A549 (cell line): ENCODE measurements at regions not wholly inside any gene's neighbourhood (a gene's known extent, or its start where the extent isn't known, plus 50 kb on each side); places are given as distances from the start of the nearest gene placed in this dataset.

ENCODE experiments used
- ATAC-seq, 2 experiments: fragments of 200-7000 bp in 1 of 2; fragments of >200 bp in 1 of 2; cut with Nextera tagmentation in 1 of 2; cut with Tn5 transposase in 1 of 2; 3 replicates each; pipeline versions ENCODE4 v1.8.0 to v1.9.1; 2018 to 2020; ENCODE audit warnings: mild to moderate bottlenecking in 1 of 2, moderate library complexity in 1 of 2
- CTCF ChIA-PET: fragments of 300-600 bp; sonication (Branson Sonifier 250); formaldehyde crosslinking; extraction: SDS; loops from one replicate; lab custom pipeline; 2021; ENCODE audit warnings: antibody characterized with exemption, inconsistent platforms; lab: Yijun Ruan, JAX
- POLR2A ChIA-PET: fragments of 350-600 bp; formaldehyde crosslinking; extraction: SDS; loops from one replicate; lab custom pipeline; 2021; ENCODE audit warnings: antibody characterized with exemption, inconsistent platforms; lab: Yijun Ruan, JAX
- DNase-seq, 2 experiments: peaks; one replicate each; pipeline versions ENCODE4 v3.0.0 to v3.0.0-alpha.2; 2011 to 2016; ENCODE audit warnings: low read depth in 1 of 2, low spot score in 1 of 2
- FAIRE-seq: peaks from 2 replicates; lab custom pipeline; 2011; peaks lifted over from hg19 to GRCh38; lab: Jason Lieb, UNC
- H3K27ac ChIP-seq, 2 experiments: fragments of >200 bp; sonication (Bioruptor Twin); formaldehyde crosslinking; 3 replicates each; pipeline ENCODE4 v1.5.1; 2016 to 2017
- H3K4me1 ChIP-seq: fragments of >200 bp; sonication (Bioruptor Twin); formaldehyde crosslinking; 3 replicates; pipeline ENCODE4 v1.6.1; 2016
- H3K4me2 ChIP-seq: fragments of >200 bp; sonication (Bioruptor Twin); formaldehyde crosslinking; 3 replicates; pipeline ENCODE4 v1.6.1; 2016
- H3K4me3 ChIP-seq: fragments of >200 bp; sonication (Bioruptor Twin); formaldehyde crosslinking; 3 replicates; pipeline ENCODE4 v1.5.1; 2016
- H3K9me3 ChIP-seq: fragments of >200 bp; sonication (Bioruptor Twin); formaldehyde crosslinking; 3 replicates; pipeline ENCODE4 v1.6.1; 2016
- BCL3 ChIP-seq: fragments of >200 bp; sonication (Bioruptor Twin); formaldehyde crosslinking; IDR thresholded peaks from 3 replicates; pipeline ENCODE4 v1.6.1; 2016
- CBX2 ChIP-seq: fragments of 200-600 bp; sonication (generic); IDR thresholded peaks from 2 replicates; pipeline ENCODE4 v1.6.1; 2016; ENCODE audit warnings: low read depth, mild to moderate bottlenecking, borderline replicate concordance
- CBX8 ChIP-seq: fragments of 200-600 bp; sonication (generic); IDR thresholded peaks from 2 replicates; pipeline ENCODE4 v1.6.1; 2016
- FOSL2 ChIP-seq, 2 experiments: fragments of 450-650 bp in 1 of 2; fragments of >200 bp in 1 of 2; sonication (Bioruptor Twin) in 1 of 2; formaldehyde crosslinking; IDR thresholded peaks; 2 replicates each; pipeline versions ENCODE4 v1.5.0 to v1.6.1; 2016 to 2020; ENCODE audit warnings: mild to moderate bottlenecking in 1 of 2, moderate library complexity in 1 of 2
- FOXS1 ChIP-seq: fragments of 250-450 bp; sonication (Bioruptor Pico); IDR thresholded peaks from 2 replicates; pipeline ENCODE4 v1.5.0; 2020; ENCODE audit warnings: mild to moderate bottlenecking, moderate library complexity
- GATA3 ChIP-seq: IDR thresholded peaks from 2 replicates; pipeline ENCODE4 v1.6.1; 2012; ENCODE audit warnings: borderline replicate concordance
- HES2 ChIP-seq: fragments of >200 bp; sonication (Bioruptor Twin); formaldehyde crosslinking; IDR thresholded peaks from 2 replicates; pipeline ENCODE4 v1.6.1; 2016
- HOXA7 ChIP-seq: fragments of 250-450 bp; sonication (Bioruptor Pico); IDR thresholded peaks from 2 replicates; pipeline ENCODE4 v1.5.0; 2020; ENCODE audit warnings: mild to moderate bottlenecking, moderate library complexity
- MAFK ChIP-seq: fragments of 450-650 bp; IDR thresholded peaks from 2 replicates; pipeline ENCODE4 v1.6.1; 2014; ENCODE audit not compliant: partially characterized antibody
- MAX ChIP-seq: IDR thresholded peaks from 2 replicates; pipeline ENCODE4 v1.6.1; 2012
- MYC ChIP-seq: IDR thresholded peaks from 2 replicates; pipeline ENCODE4 v1.6.1; 2012; ENCODE audit warnings: mild to moderate bottlenecking, inconsistent platforms, low read length, improper control_type of control experiment, borderline replicate concordance
- NFE2L2 ChIP-seq: fragments of 150-350 bp; conservative IDR thresholded peaks from 2 replicates; pipeline ENCODE4 v1.6.1; 2014; ENCODE audit warnings: low read length
- NR3C1 ChIP-seq: fragments of >200 bp; sonication (Bioruptor Twin); formaldehyde crosslinking; IDR thresholded peaks from 3 replicates; pipeline ENCODE4 v1.6.1; 2017
- RAD21 ChIP-seq, 2 experiments: fragments of >200 bp in 1 of 2; sonication (Bioruptor Twin) in 1 of 2; formaldehyde crosslinking in 1 of 2; IDR thresholded peaks in 1 of 2; conservative IDR thresholded peaks in 1 of 2; 2 replicates in 1 of 2; 3 replicates in 1 of 2; pipeline ENCODE4 v1.6.1; 2012 to 2018; ENCODE audit warnings: inconsistent platforms in 1 of 2
- RARB ChIP-seq: fragments of 250-450 bp; sonication (Bioruptor Pico); IDR thresholded peaks from 2 replicates; pipeline ENCODE4 v1.8.0; 2021; ENCODE audit warnings: mild to moderate bottlenecking, moderate library complexity
- RCOR1 ChIP-seq: fragments of 150-350 bp; IDR thresholded peaks from 2 replicates; pipeline ENCODE4 v1.6.1; 2014; ENCODE audit warnings: antibody characterized with exemption, low read length, low read depth
- REST ChIP-seq: fragments of 200-600 bp; sonication (generic); IDR thresholded peaks from 2 replicates; pipeline ENCODE4 v1.6.1; 2016; ENCODE audit warnings: antibody characterized with exemption, mild to moderate bottlenecking, moderate library complexity
- RFX5 ChIP-seq: fragments of 450-650 bp; IDR thresholded peaks from 2 replicates; pipeline ENCODE4 v1.7.1; 2014; ENCODE audit warnings: antibody characterized with exemption, mild to moderate bottlenecking, moderate library complexity
- TP53 ChIP-seq: fragments of 250-450 bp; sonication (Bioruptor Pico); IDR thresholded peaks from 2 replicates; pipeline ENCODE4 v1.5.0; 2021; ENCODE audit warnings: mild to moderate bottlenecking, moderate library complexity
- ZC3H11A ChIP-seq: fragments of 450-650 bp; IDR thresholded peaks from 2 replicates; pipeline ENCODE4 v1.6.1; 2014; ENCODE audit warnings: antibody characterized with exemption, mild to moderate bottlenecking
- ZFP36 ChIP-seq: fragments of 450-650 bp; IDR thresholded peaks from 2 replicates; pipeline ENCODE4 v1.6.1; 2014; ENCODE audit warnings: borderline replicate concordance; ENCODE audit not compliant: partially characterized antibody
- ZNF302 ChIP-seq: fragments of 250-450 bp; sonication (Bioruptor Pico); IDR thresholded peaks from 2 replicates; pipeline ENCODE4 v1.9.0; 2021; ENCODE audit warnings: inconsistent platforms, mild to moderate bottlenecking, moderate library complexity
- WGBS: methylation state at CpG from one replicate; pipeline ENCODE4 v1.1.6; 2017; ENCODE audit errors: missing lambda C conversion rate; 5-methylcytosine and 5-hydroxymethylcytosine counted together

DNA sequence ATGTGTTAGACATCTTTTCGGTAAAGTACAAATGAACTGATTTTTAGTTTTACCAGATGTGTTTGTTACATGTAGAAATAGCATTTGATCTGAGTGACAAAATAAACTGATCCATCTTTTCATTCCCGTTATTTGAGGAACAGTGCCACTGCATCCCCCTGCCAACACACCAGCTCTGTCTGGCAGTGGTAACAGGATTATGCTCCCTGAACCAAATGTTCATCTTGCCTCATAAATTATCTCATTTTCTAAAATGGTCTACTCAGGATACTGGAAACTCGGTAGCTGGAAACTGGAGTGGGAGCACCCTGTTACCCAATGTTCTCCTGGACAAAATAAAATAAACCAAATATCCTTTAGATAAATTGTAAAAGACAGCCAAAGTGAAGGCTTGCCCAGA is 171.6 kb downstream of the FAT4 start:
- no peak for ATAC-seq
- POLR2A ChIA-PET, result no interaction called here
- no peaks in the 10 kb centered on the region for H3K4me1 ChIP-seq
- H3K9me3 ChIP-seq, result no peaks in the 10 kb centered on the region
- no peak overlapping the region for H3K4me3 ChIP-seq
- DNase-seq, result no peak
- 81% methylated on average over 3 of the region's 3 CpGs for WGBS
- CTCF ChIA-PET, result no interaction called here
- TF ChIP-seq FOXS1 (CRISPR knock-in tag) (no peak), RARB (no peak), RAD21 (conservative IDR thresholded peaks at IDR 0.05 in 1 of 2, IDR thresholded peaks at IDR 0.05 in 1 of 2) (no peak), BCL3 (no peak), HOXA7 (CRISPR knock-in tag) (no peak), TP53 (CRISPR knock-in tag) (no peak), GATA3 (no peak), NFE2L2 (no peak), ZC3H11A (no peak), HES2 (no peak), REST (no peak), ZFP36 (no peak), NR3C1 (no peak), RCOR1 (no peak), FOSL2 (IDR thresholded peaks at IDR 0.05) (no peak), FOSL2 (CRISPR knock-in tag; IDR thresholded peaks at IDR 0.05) (no peak), CBX8 (no peak), MAX (no peak), MAFK (no peak)
- H3K27ac ChIP-seq, result no peak overlapping the region
- H3K4me2 ChIP-seq, result no peak overlapping the region
- no peak for FAIRE-seq

GRCh38 chr4:125489952-125490690 is 175.4 kb downstream of the FAT4 start:
- H3K4me1 ChIP-seq, result no peaks in the 10 kb centered on the region
- H3K9me3 ChIP-seq, result no peaks in the 10 kb centered on the region
- no peak overlapping the region for H3K4me3 ChIP-seq
- DNase-seq (no peak), FAIRE-seq (no peak), ATAC-seq (no peak)
- ChIA-PET POLR2A (no interaction called here), CTCF (no interaction called here)
- H3K27ac ChIP-seq, result no peak overlapping the region
- no peak overlapping the region for H3K4me2 ChIP-seq
- WGBS, result 64% methylated on average over 7 of the region's 15 CpGs
- no peak for TF ChIP-seq RFX5
- TF ChIP-seq FOSL2 (IDR thresholded peaks at IDR 0.05), result no peak
- TF ChIP-seq FOSL2 (CRISPR knock-in tag; IDR thresholded peaks at IDR 0.05), result no peak
- no peak for TF ChIP-seq NFE2L2
- no peak for TF ChIP-seq RAD21 (conservative IDR thresholded peaks at IDR 0.05 in 1 of 2, IDR thresholded peaks at IDR 0.05 in 1 of 2)
- TF ChIP-seq HES2, result no peak
- TF ChIP-seq ZNF302, result no peak
- no peak for TF ChIP-seq MYC
- no peak for TF ChIP-seq CBX2
